ENCODE measurements at regions not wholly inside any gene's neighbourhood (a gene's known extent, or its start where the extent isn't known, plus 50 kb on each side); places are given as distances from the start of the nearest gene placed in this dataset.

- TF ChIP-seq CTCF (IDR thresholded peaks at IDR 0.05; ENCODE audit: low read length), result no peak
- TF ChIP-seq EZH2 (optimal IDR thresholded peaks at IDR 0.05; ENCODE audit: low read depth, low read length), result no peak
These were observed 497.8 kb upstream of the MYT1L start for GRCh38 chr2:2828774-2829368.

Data from MM.1S (cell line).